ENCODE measurements at regions not wholly inside any gene's neighbourhood (a gene's known extent, or its start where the extent isn't known, plus 50 kb on each side); places are given as distances from the start of the nearest gene placed in this dataset.

DNA sequence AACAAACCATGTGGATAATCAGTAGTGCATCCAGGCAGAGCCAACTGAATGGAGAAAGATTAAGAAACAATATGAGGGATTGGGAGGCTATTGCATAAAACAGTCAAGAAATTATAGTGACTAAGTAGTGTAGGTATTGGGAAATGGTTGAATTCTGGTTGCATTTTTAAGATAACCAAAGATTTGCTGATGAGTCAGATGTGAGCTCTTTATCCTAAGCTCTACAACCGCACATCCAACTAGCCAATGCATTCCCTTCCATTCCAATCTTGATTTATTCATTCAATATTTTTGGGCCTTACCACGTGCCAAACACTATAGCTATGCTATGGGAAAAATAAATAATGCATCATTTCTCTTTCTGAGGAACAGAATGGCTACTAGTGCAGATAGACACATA, 524.5 kb upstream of the RGMB start:
- WGBS, 2 experiments (ENCODE audit: extremely low coverage in 2 of 2, insufficient read length in 1 of 2): no CpG with 5 or more reads among the region's 2 CpGs

More for the DNA sequence above, 524.5 kb upstream of the RGMB start:
- no peak overlapping the region for H4K91ac ChIP-seq (ENCODE audit: insufficient read depth, low read depth, low read length)
- dilution Hi-C loops (cut with HindIII; ENCODE audit: low sequenced_read_pairs, unreplicated experiment): no loop called here
- no peak overlapping the region for H2AK9ac ChIP-seq (replicated peaks; ENCODE audit: low read depth, low read length, poor library complexity)
- no peak overlapping the region for H3K27ac ChIP-seq (ENCODE audit: insufficient read depth, low read length)
- no peak overlapping the region for H4K5ac ChIP-seq (ENCODE audit: low read depth, low read length)
- H3K14ac ChIP-seq (replicated peaks; ENCODE audit: low read depth, low read length): no peak overlapping the region
- H3K4me3 ChIP-seq (ENCODE audit: insufficient read depth, low read depth, low read length): no peak overlapping the region
- no peaks in the 10 kb centered on the region for H4K20me1 ChIP-seq (ENCODE audit: insufficient read depth, low read length)
- no peaks in the 10 kb centered on the region for H3K9me3 ChIP-seq (ENCODE audit: control insufficient read depth, insufficient read depth, low read length)
- peaks cover 4% of the 10 kb centered on the region; the same call in 1 of the 2 replicates for H3K9me1 ChIP-seq (ENCODE audit: insufficient read depth, low read length)
- H4K8ac ChIP-seq (ENCODE audit: low read depth in 2 of 2, low read length in 2 of 2): peak overlapping the region in 1 of 2 experiments; percentile 54; a peak in 1 of 4 replicates
- POLR2A ChIA-PET (ENCODE audit: unreplicated experiment): no interaction called here
- in situ Hi-C loops (cut with MboI; ENCODE audit: low sequenced_read_pairs): no loop called here
- H3K4ac ChIP-seq (ENCODE audit: low read depth, low read length): no peak overlapping the region; the same call in 1 of the 2 replicates
- CTCF ChIA-PET: no interaction called here
- H3K36me3 ChIP-seq (ENCODE audit: control insufficient read depth, insufficient read depth, low read length): no peaks in the 10 kb centered on the region
- H2BK15ac ChIP-seq (ENCODE audit: low read depth, low read length): no peak overlapping the region
- H3K18ac ChIP-seq (ENCODE audit: low read depth, low read length): no peak overlapping the region
- peak overlapping the region; percentile 34; the same call in 1 of the 2 replicates for H3K4me2 ChIP-seq (ENCODE audit: low read depth, low read length)
- BruUV-seq (replicated peaks): no TSS peak
- no peaks in the 10 kb centered on the region for H3K27me3 ChIP-seq (ENCODE audit: control insufficient read depth, insufficient read depth, low read length)
- H3K56ac ChIP-seq (ENCODE audit: extremely low read depth, insufficient read depth, low read length): no peak overlapping the region
- no peak overlapping the region for H2BK20ac ChIP-seq (ENCODE audit: low read depth, low read length)
- intact Hi-C loops (cut with micrococcal nuclease): loop anchor here (2.0 to 10.0 kb wide), 2 partner anchors 92 to 516 kb away; no protein-coding TSS in a partner anchor
- no peak overlapping the region for H3K9ac ChIP-seq (ENCODE audit: low read depth, low read length)
- 0 out of 2 replicates have a peak, but pooled peaks cover 2% of the 10 kb centered on the region for H3K4me1 ChIP-seq (ENCODE audit: control insufficient read depth, insufficient read depth, low read length)
- ATAC-seq (ENCODE audit: low read depth): peak; percentile 97
- H2AFZ ChIP-seq (replicated peaks; ENCODE audit: low read length, poor library complexity): no peak overlapping the region
- DNase-seq: peak; percentile 96
- TF ChIP-seq BHLHE40 (IDR thresholded peaks at IDR 0.05; ENCODE audit: low read depth, low read length) (peak; percentile 63), CEBPB (IDR thresholded peaks at IDR 0.05; ENCODE audit: low read depth, low read length) (peak; percentile 98), MXI1 (IDR thresholded peaks at IDR 0.05; ENCODE audit: borderline replicate concordance, low read depth, low read length) (no peak), RFX5 (IDR thresholded peaks at IDR 0.05; ENCODE audit: low read depth, low read length) (no peak), SMC3 (IDR thresholded peaks at IDR 0.05; ENCODE audit: low read depth, low read length) (no peak), MAZ (IDR thresholded peaks at IDR 0.05; ENCODE audit: borderline replicate concordance, low read depth, low read length) (no peak), RCOR1 (IDR thresholded peaks at IDR 0.05; ENCODE audit: insufficient replicate concordance, low read length) (peak; percentile 79), NFE2L2 (IDR thresholded peaks at IDR 0.05; ENCODE audit: low read depth, low read length) (no peak), MAFK (IDR thresholded peaks at IDR 0.05; ENCODE audit: low read depth, low read length) (peak; percentile 78), RAD21 (IDR thresholded peaks at IDR 0.05; ENCODE audit: low read length) (no peak), CHD1 (IDR thresholded peaks at IDR 0.05; ENCODE audit: low read depth, low read length) (no peak), POLR2A (IDR thresholded peaks at IDR 0.05; ENCODE audit: low read depth, low read length) (no peak), FOS (IDR thresholded peaks at IDR 0.05; ENCODE audit: low read depth, low read length) (peak; percentile 86)
- TF ChIP-seq, protein P1, sequence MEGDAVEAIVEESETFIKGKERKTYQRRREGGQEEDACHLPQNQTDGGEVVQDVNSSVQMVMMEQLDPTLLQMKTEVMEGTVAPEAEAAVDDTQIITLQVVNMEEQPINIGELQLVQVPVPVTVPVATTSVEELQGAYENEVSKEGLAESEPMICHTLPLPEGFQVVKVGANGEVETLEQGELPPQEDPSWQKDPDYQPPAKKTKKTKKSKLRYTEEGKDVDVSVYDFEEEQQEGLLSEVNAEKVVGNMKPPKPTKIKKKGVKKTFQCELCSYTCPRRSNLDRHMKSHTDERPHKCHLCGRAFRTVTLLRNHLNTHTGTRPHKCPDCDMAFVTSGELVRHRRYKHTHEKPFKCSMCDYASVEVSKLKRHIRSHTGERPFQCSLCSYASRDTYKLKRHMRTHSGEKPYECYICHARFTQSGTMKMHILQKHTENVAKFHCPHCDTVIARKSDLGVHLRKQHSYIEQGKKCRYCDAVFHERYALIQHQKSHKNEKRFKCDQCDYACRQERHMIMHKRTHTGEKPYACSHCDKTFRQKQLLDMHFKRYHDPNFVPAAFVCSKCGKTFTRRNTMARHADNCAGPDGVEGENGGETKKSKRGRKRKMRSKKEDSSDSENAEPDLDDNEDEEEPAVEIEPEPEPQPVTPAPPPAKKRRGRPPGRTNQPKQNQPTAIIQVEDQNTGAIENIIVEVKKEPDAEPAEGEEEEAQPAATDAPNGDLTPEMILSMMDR (conservative IDR thresholded peaks at IDR 0.05; ENCODE audit: low read depth, low read length): no peak
- TF ChIP-seq, protein P2, sequence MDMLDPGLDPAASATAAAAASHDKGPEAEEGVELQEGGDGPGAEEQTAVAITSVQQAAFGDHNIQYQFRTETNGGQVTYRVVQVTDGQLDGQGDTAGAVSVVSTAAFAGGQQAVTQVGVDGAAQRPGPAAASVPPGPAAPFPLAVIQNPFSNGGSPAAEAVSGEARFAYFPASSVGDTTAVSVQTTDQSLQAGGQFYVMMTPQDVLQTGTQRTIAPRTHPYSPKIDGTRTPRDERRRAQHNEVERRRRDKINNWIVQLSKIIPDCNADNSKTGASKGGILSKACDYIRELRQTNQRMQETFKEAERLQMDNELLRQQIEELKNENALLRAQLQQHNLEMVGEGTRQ (IDR thresholded peaks at IDR 0.05; ENCODE audit: low read depth, low read length): peak; percentile 42; the same call in 1 of the 2 replicates
- TF ChIP-seq, protein P3, sequence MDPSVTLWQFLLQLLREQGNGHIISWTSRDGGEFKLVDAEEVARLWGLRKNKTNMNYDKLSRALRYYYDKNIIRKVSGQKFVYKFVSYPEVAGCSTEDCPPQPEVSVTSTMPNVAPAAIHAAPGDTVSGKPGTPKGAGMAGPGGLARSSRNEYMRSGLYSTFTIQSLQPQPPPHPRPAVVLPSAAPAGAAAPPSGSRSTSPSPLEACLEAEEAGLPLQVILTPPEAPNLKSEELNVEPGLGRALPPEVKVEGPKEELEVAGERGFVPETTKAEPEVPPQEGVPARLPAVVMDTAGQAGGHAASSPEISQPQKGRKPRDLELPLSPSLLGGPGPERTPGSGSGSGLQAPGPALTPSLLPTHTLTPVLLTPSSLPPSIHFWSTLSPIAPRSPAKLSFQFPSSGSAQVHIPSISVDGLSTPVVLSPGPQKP (IDR thresholded peaks at IDR 0.05; ENCODE audit: borderline replicate concordance, low read depth, low read length): no peak
- peak overlapping the region; percentile 94 for H2BK5ac ChIP-seq (ENCODE audit: low read depth, low read length, poor library complexity, severe bottlenecking)
- H2AK5ac ChIP-seq (ENCODE audit: low read depth, low read length): no peak overlapping the region
- no peaks in the 10 kb centered on the region for H3K79me1 ChIP-seq (ENCODE audit: low read depth in 1 of 2, low read length in 2 of 2)
- no peak overlapping the region for H3K23ac ChIP-seq (ENCODE audit: low read depth, low read length)
- no peak overlapping the region for H2BK120ac ChIP-seq (ENCODE audit: low read depth, low read length)
